NB4 (cell line): ENCODE measurements at regions not wholly inside any gene's neighbourhood (a gene's known extent, or its start where the extent isn't known, plus 50 kb on each side); places are given as distances from the start of the nearest gene placed in this dataset.

Experiments
- DNase-seq: peaks from one replicate; pipeline ENCODE4 v3.0.0; 2010; ENCODE audit warnings: low read depth
- H3K4me3 ChIP-seq: one replicate; pipeline ENCODE4 v1.5.1; 2011; ENCODE audit warnings: mild to moderate bottlenecking, low read depth, low read length, moderate library complexity
- CTCF ChIP-seq: IDR thresholded peaks from one replicate; pipeline ENCODE4 v1.5.1; 2012; ENCODE audit warnings: low read depth, low read length
- MAX ChIP-seq: IDR thresholded peaks from 2 replicates; pipeline ENCODE4 v1.6.1; 2011; ENCODE audit warnings: low read depth, low read length
- MYC ChIP-seq: IDR thresholded peaks from 2 replicates; pipeline ENCODE4 v1.6.1; 2011; ENCODE audit warnings: low read depth, low read length
- POLR2A ChIP-seq: IDR thresholded peaks from 2 replicates; pipeline ENCODE4 v1.6.1; 2011; ENCODE audit warnings: mild to moderate bottlenecking; ENCODE audit not compliant: insufficient read length; ENCODE audit errors: extremely low read depth

DNA sequence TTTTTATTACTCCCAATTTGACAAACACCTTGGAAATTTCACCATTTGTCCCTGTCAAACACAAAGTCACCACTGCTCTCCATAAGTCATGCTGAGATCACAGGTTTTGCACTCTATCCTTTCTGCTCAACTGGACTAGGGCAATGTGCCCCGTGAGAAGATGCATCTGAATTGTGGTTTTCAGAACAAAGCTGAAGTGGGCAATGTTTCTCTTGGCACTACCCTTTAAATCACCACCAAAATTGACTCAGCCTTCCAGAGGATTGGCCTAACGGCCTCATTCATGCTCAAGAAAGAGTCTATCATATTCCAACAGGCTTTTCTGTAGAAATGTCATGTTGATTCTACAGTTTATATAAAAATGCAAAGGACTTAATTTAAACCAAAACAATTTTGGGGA lies 81.0 kb upstream of the TRIO start:
- no peak for TF ChIP-seq MYC
- TF ChIP-seq POLR2A: no peak
- no peak for DNase-seq
- no peak overlapping the region for H3K4me3 ChIP-seq

DNA sequence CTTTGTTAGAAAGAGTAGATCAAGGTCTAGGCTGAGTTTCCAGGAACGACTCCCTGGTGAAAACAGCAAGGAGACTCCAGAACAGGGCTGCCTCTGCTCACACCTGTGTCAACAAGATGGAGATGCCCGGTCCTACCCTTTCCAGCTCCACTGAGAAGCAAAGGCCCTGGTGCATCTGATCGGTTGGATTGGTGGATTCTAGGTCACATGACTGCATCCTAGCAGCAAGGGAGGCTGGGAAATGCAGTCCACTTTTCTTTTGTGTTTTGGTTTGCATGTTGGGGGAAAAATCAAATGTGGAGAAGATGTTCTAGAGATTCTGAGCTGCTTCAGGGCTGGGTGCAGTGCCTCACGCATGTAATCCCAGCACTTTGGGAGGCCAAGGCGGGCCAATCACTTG lies 82.0 kb upstream of the TRIO start:
- no peak for TF ChIP-seq MYC
- TF ChIP-seq MAX: no peak
- no peak for TF ChIP-seq POLR2A
- no peak for TF ChIP-seq CTCF
- no peak for DNase-seq
- H3K4me3 ChIP-seq: no peak overlapping the region

GRCh38 chr5:14060218-14060617 lies 82.9 kb upstream of the TRIO start:
- no peak for DNase-seq
- H3K4me3 ChIP-seq: no peak overlapping the region
- TF ChIP-seq POLR2A (no peak), MYC (no peak), CTCF (no peak), MAX (no peak)

DNA sequence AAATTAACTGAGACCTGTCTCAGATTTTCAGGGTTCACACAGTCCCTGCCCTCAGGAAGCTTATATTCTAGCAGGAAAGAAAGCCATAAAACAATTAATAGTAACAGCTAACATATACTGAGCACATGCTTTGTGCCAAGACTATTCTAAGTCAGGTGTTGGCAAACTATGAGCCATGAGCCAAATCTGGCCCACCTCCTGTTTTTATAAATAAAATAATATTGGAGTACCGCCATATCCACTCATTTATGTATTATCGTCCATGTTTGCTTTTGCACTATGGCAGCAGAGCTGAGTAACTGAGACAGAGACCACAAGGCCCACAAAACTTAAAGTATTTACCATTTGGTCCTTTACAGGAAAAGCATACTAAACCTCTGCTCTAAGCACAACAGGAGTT lies 83.3 kb upstream of the TRIO start:
- no peak for DNase-seq
- TF ChIP-seq POLR2A (no peak), CTCF (no peak), MAX (no peak), MYC (no peak)
- H3K4me3 ChIP-seq: no peak overlapping the region

GRCh38 chr5:14057289-14057688 lies 85.9 kb upstream of the TRIO start:
- H3K4me3 ChIP-seq: no peak overlapping the region
- DNase-seq: no peak
- TF ChIP-seq MYC (no peak), CTCF (no peak), POLR2A (no peak), MAX (no peak)

DNA sequence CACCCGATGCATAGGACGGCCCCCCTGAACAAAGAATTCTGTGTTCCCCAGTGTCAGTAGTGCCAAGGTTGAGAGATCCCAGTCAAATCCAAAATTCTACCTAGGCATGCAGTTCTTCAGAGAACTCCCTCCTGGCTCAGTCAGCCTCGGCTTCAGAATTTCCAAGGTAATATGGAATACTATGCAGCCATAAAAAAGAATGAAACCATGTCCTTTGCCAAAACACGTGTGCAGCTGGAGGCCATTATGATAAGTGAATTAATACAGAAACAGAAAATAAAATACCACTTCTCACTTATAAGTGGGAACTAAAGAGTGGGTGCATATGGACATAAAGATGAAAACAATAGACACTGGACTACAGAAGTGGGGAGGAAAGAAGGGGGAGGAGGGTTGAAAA lies 87.1 kb upstream of the TRIO start:
- TF ChIP-seq MYC (no peak), MAX (no peak), CTCF (no peak), POLR2A (no peak)
- no peak for DNase-seq
- H3K4me3 ChIP-seq: no peak overlapping the region
